HEK293 (cell line): ENCODE measurements at regions not wholly inside any gene's neighbourhood (a gene's known extent, or its start where the extent isn't known, plus 50 kb on each side); places are given as distances from the start of the nearest gene placed in this dataset.
A peak's percentile ranks its signal among the peaks of the same experiment; 100 is the strongest.
"Not testable (repeated sequence)": the region's sequence is repeated elsewhere in the genome, so short reads cannot be mapped to it uniquely, and the experiment has no call there.

Experiments
- CTCF ChIA-PET: fragments of 350-600 bp; formaldehyde crosslinking; extraction: SDS; loops from one replicate; lab custom pipeline; 2021; ENCODE audit warnings: antibody characterized with exemption; lab: Yijun Ruan, JAX
- POLR2A ChIA-PET: fragments of 300-600 bp; formaldehyde crosslinking; extraction: SDS; loops from one replicate; lab custom pipeline; 2020; ENCODE audit warnings: antibody characterized with exemption, inconsistent platforms; lab: Yijun Ruan, JAX
- H3K27ac ChIP-seq: fragments of 200-500 bp; sonication (Bioruptor generic); 2 replicates; pipeline ENCODE4 v1.5.1; 2014; ENCODE audit warnings: low read depth, low read length, control low read depth, inconsistent platforms; ENCODE audit errors: extremely low read depth
- H3K36me3 ChIP-seq, 2 experiments: fragments of 200-500 bp in 1 of 2; sonication (Bioruptor generic) in 1 of 2; 1 replicate in 1 of 2; 2 replicates in 1 of 2; pipeline ENCODE4 v1.5.1; 2014 to 2017; ENCODE audit warnings: inconsistent platforms in 2 of 2, low read length in 2 of 2; ENCODE audit not compliant: control insufficient read depth in 2 of 2, insufficient read depth in 1 of 2
- H3K4me1 ChIP-seq: fragments of 200-500 bp; sonication (Bioruptor generic); 2 replicates; pipeline ENCODE4 v1.5.1; 2014; ENCODE audit warnings: mild to moderate bottlenecking, low read length, inconsistent platforms; ENCODE audit not compliant: control insufficient read depth, insufficient read depth
- H3K4me3 ChIP-seq: 2 replicates; pipeline ENCODE4 v1.5.1; 2011; ENCODE audit warnings: low read depth, mild to moderate bottlenecking, control low read depth, low read length, moderate library complexity
- H3K9me3 ChIP-seq: fragments of 200-500 bp; sonication (Bioruptor generic); 2 replicates; pipeline ENCODE4 v1.5.1; 2014; ENCODE audit warnings: low read depth, low read length, inconsistent platforms; ENCODE audit not compliant: control insufficient read depth, insufficient read depth
- GLI2 ChIP-seq: fragments of 450-650 bp; formaldehyde crosslinking; IDR thresholded peaks from 2 replicates; pipeline ENCODE4; 2017; ENCODE audit warnings: missing biosample characterization, missing genetic modification characterization, low read depth, borderline replicate concordance
- KLF16 ChIP-seq: fragments of 450-650 bp; formaldehyde crosslinking; IDR thresholded peaks from 2 replicates; pipeline ENCODE4 v1.5.1; 2017; ENCODE audit warnings: missing biosample characterization, missing genetic modification characterization
- OSR2 ChIP-seq: fragments of 450-650 bp; formaldehyde crosslinking; IDR thresholded peaks from 2 replicates; pipeline ENCODE4 v1.5.1; 2016; ENCODE audit warnings: missing biosample characterization, missing genetic modification characterization
- TRIM28 ChIP-seq: IDR thresholded peaks from 2 replicates; pipeline ENCODE4 v1.6.1; 2011; ENCODE audit warnings: low read length, control low read depth, borderline replicate concordance
- YY2 ChIP-seq: fragments of 450-650 bp; formaldehyde crosslinking; IDR thresholded peaks from 2 replicates; pipeline ENCODE4 v1.5.1; 2016; ENCODE audit warnings: missing biosample characterization, missing genetic modification characterization
- ZFP3 ChIP-seq: fragments of 450-650 bp; formaldehyde crosslinking; IDR thresholded peaks from 2 replicates; pipeline ENCODE4 v1.5.1; 2016; ENCODE audit warnings: low read depth, missing biosample characterization, missing genetic modification characterization
- ZFP37 ChIP-seq: fragments of 450-650 bp; formaldehyde crosslinking; IDR thresholded peaks from 2 replicates; pipeline ENCODE4 v1.5.1; 2016; ENCODE audit warnings: missing biosample characterization, missing genetic modification characterization
- ZNF133 ChIP-seq: fragments of 450-650 bp; formaldehyde crosslinking; IDR thresholded peaks from 2 replicates; pipeline ENCODE4 v1.5.1; 2016; ENCODE audit warnings: missing biosample characterization, missing genetic modification characterization
- ZNF146 ChIP-seq: fragments of 450-650 bp; formaldehyde crosslinking; IDR thresholded peaks from 2 replicates; pipeline ENCODE4 v1.5.1; 2016; ENCODE audit warnings: missing biosample characterization, missing genetic modification characterization
- ZNF19 ChIP-seq: fragments of 450-650 bp; formaldehyde crosslinking; IDR thresholded peaks from 2 replicates; pipeline ENCODE4; 2016; ENCODE audit warnings: missing biosample characterization, missing genetic modification characterization, low read depth
- ZNF350 ChIP-seq: fragments of 450-650 bp; formaldehyde crosslinking; IDR thresholded peaks from 2 replicates; pipeline ENCODE4 v1.5.0; 2017; ENCODE audit warnings: missing biosample characterization, mild to moderate bottlenecking, missing genetic modification characterization
- ZNF544 ChIP-seq: fragments of 450-650 bp; formaldehyde crosslinking; IDR thresholded peaks from 2 replicates; pipeline ENCODE4 v1.5.0; 2017; ENCODE audit warnings: missing biosample characterization, missing genetic modification characterization
- ZNF623 ChIP-seq: fragments of 450-650 bp; formaldehyde crosslinking; IDR thresholded peaks from 2 replicates; pipeline ENCODE4 v1.5.1; 2016; ENCODE audit warnings: missing biosample characterization, missing genetic modification characterization
- TF ChIP-seq, protein P1 (sequence below): fragments of 450-650 bp; formaldehyde crosslinking; IDR thresholded peaks from 2 replicates; pipeline ENCODE4 v1.5.0; 2017; ENCODE audit warnings: missing biosample characterization, missing genetic modification characterization, borderline replicate concordance
- TF ChIP-seq, protein P2 (sequence below): fragments of 450-650 bp; formaldehyde crosslinking; optimal IDR thresholded peaks from 2 replicates; pipeline ENCODE3; 2016; ENCODE audit warnings: missing biosample characterization, mild to moderate bottlenecking, missing genetic modification characterization
- TF ChIP-seq, protein P3 (sequence below): fragments of 450-650 bp; formaldehyde crosslinking; IDR thresholded peaks from 2 replicates; pipeline ENCODE4 v1.5.1; 2016; ENCODE audit warnings: missing biosample characterization, missing genetic modification characterization
- TF ChIP-seq, protein P4 (sequence below): fragments of 450-650 bp; formaldehyde crosslinking; IDR thresholded peaks from 2 replicates; pipeline ENCODE4 v1.5.1; 2017; ENCODE audit warnings: missing biosample characterization, missing genetic modification characterization

DNA sequence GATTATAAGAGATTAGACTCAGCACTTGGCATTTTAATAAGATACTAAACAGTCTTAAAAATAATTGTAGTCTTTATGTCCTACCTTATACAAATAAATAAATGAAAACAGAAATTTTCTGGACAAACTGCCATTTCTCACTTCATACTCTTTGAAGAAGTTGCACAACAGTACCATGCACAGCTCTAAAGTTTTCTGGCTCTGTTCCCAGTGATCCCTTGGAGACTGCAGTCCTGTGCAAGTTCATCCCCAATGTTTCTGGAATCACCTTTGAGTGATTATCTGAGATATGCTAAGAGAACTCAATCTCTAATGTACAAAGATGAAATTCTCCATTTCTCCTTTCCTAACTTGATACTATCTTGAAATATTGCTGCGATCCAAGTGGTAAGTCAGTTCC, 330.4 kb upstream of the EDIL3 start:
- CTCF ChIA-PET: no interaction called here
- TF ChIP-seq OSR2 (no peak), YY2 (tag by site-specific recombination) (no peak), GLI2 (tag by site-specific recombination) (no peak), KLF16 (tag by site-specific recombination) (no peak), ZNF350 (tag by site-specific recombination) (no peak), ZFP3 (tag by site-specific recombination) (no peak), ZNF623 (tag by site-specific recombination) (no peak), TRIM28 (no peak), ZNF544 (tag by site-specific recombination) (no peak), ZFP37 (tag by site-specific recombination) (no peak)
- TF ChIP-seq, protein P1, sequence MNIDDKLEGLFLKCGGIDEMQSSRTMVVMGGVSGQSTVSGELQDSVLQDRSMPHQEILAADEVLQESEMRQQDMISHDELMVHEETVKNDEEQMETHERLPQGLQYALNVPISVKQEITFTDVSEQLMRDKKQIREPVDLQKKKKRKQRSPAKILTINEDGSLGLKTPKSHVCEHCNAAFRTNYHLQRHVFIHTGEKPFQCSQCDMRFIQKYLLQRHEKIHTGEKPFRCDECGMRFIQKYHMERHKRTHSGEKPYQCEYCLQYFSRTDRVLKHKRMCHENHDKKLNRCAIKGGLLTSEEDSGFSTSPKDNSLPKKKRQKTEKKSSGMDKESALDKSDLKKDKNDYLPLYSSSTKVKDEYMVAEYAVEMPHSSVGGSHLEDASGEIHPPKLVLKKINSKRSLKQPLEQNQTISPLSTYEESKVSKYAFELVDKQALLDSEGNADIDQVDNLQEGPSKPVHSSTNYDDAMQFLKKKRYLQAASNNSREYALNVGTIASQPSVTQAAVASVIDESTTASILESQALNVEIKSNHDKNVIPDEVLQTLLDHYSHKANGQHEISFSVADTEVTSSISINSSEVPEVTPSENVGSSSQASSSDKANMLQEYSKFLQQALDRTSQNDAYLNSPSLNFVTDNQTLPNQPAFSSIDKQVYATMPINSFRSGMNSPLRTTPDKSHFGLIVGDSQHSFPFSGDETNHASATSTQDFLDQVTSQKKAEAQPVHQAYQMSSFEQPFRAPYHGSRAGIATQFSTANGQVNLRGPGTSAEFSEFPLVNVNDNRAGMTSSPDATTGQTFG: no peak
- TF ChIP-seq, protein P2, sequence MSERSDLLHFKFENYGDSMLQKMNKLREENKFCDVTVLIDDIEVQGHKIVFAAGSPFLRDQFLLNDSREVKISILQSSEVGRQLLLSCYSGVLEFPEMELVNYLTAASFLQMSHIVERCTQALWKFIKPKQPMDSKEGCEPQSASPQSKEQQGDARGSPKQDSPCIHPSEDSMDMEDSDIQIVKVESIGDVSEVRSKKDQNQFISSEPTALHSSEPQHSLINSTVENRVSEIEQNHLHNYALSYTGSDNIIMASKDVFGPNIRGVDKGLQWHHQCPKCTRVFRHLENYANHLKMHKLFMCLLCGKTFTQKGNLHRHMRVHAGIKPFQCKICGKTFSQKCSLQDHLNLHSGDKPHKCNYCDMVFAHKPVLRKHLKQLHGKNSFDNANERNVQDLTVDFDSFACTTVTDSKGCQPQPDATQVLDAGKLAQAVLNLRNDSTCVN (tag by site-specific recombination): no peak
- H3K9me3 ChIP-seq: no peaks in the 10 kb centered on the region
- no peak overlapping the region for H3K27ac ChIP-seq
- POLR2A ChIA-PET: no interaction called here
- H3K36me3 ChIP-seq: no peaks in the 10 kb centered on the region
- no peaks in the 10 kb centered on the region for H3K4me1 ChIP-seq
- H3K4me3 ChIP-seq: no peak overlapping the region

DNA sequence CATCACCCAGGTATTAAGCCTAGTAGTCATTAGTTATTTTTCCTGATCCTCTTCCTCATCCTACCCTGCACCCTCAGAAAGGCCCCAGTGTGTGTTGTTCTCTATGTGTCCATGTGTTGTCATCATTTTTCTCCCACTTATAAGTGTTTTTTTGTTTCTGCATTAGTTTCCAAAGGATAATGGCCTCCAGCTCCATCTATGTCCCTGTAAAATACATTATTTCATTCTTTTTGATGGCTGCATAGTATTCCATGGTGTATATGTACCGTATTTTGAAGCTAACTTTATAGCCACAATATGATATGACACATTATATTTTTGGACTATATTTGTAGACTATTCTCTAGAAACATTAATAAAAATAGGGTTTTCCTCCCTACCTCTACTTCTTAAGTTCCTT, 324.4 kb upstream of the EDIL3 start:
- TF ChIP-seq, protein P3, sequence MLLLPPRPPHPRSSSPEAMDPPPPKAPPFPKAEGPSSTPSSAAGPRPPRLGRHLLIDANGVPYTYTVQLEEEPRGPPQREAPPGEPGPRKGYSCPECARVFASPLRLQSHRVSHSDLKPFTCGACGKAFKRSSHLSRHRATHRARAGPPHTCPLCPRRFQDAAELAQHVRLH (tag by site-specific recombination): peak; percentile 50; the same call in 1 of the 2 replicates
- no peak for TF ChIP-seq ZNF19
- peak; percentile 91 for TF ChIP-seq ZNF146 (tag by site-specific recombination)
- TF ChIP-seq, all 188 proteins: peak for 2
- Histone ChIP-seq H3K4me1 (no peaks in the 10 kb centered on the region), H3K36me3 (no peaks in the 10 kb centered on the region), H3K4me3 (no peak overlapping the region), H3K9me3 (no peaks in the 10 kb centered on the region), H3K27ac (no peak overlapping the region)
- CTCF ChIA-PET: interaction anchor here (0.5 kb wide), 1 partner anchor 751 kb away, joined by 4 read pairs; no protein-coding TSS in a partner anchor
- POLR2A ChIA-PET: no interaction called here

DNA sequence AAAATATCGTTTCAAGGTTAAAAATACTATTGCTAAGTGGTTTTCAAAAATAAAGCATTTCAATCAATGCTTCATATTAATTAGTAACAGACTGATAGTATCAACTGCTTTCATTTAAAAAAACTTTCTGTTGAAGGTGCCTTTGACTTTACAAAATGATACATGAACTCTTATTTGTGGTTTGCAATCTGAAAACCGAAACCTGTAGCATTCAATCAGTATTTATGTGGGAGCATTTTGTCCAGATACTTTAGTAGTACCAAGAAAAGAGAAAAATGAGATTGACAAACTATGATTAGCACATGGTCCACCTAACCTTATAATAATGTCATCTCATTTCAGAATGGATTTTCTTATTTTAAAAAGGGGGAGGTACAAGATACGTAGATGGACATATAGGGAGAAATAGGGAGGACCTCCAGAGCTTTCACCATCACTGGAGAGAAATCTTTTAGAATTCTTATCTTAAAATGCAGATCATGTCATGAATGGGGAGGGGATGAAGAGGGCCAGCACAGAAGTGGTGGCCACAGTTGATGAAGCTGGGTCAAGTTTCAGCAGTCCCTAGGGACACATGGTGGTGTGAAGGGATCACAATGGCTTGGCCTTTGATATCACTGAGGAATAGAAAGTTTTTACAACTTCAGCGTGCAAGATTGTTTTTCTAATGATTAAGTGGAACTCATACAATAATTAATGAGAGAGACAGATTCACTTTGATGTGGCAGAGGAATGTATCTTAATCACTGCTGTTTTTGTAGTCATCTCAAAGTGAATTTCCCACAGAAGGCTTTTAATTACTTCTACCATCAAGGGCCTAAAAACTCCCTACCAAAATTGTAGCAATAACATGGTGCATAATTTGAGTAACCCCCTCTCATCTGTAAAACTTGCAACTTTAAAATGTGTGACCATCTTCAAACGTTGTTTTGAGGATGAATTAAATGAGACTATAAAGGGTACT, 322.3 kb upstream of the EDIL3 start:
- ChIA-PET CTCF (no interaction called here), POLR2A (no interaction called here)
- TF ChIP-seq ZNF133: peak; percentile 37; the same call in 1 of the 2 replicates
- TF ChIP-seq, protein P4, sequence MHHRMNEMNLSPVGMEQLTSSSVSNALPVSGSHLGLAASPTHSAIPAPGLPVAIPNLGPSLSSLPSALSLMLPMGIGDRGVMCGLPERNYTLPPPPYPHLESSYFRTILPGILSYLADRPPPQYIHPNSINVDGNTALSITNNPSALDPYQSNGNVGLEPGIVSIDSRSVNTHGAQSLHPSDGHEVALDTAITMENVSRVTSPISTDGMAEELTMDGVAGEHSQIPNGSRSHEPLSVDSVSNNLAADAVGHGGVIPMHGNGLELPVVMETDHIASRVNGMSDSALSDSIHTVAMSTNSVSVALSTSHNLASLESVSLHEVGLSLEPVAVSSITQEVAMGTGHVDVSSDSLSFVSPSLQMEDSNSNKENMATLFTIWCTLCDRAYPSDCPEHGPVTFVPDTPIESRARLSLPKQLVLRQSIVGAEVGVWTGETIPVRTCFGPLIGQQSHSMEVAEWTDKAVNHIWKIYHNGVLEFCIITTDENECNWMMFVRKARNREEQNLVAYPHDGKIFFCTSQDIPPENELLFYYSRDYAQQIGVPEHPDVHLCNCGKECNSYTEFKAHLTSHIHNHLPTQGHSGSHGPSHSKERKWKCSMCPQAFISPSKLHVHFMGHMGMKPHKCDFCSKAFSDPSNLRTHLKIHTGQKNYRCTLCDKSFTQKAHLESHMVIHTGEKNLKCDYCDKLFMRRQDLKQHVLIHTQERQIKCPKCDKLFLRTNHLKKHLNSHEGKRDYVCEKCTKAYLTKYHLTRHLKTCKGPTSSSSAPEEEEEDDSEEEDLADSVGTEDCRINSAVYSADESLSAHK (tag by site-specific recombination): no peak
- Histone ChIP-seq H3K9me3 (no peaks in the 10 kb centered on the region), H3K36me3 (no peaks in the 10 kb centered on the region), H3K4me3 (no peak overlapping the region), H3K27ac (no peak overlapping the region), H3K4me1 (no peaks in the 10 kb centered on the region)

DNA sequence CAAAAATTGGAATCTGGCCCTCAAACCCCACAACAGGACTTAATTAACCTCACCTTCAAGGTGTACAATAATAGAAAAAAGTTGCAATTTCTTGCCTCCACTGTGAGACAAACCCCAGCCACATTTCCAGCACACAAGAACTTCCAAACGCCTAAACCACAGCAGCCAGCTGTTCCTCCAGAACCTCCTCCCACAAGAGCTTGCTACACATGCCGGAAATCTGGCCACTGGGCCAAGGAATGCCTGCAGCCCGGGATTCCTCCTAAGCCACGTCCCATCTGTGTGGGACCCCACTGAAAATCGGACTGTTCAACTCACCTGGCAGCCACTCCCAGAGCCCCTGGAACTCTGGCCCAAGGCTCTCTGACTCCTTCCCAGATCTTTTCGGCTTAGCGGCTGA, 315.9 kb upstream of the EDIL3 start:
- H3K36me3 ChIP-seq, H3K9me3 ChIP-seq, H3K4me3 ChIP-seq, POLR2A ChIA-PET, CTCF ChIA-PET, H3K27ac ChIP-seq, H3K4me1 ChIP-seq: not testable (repeated sequence)
